ENCODE measurements at regions not wholly inside any gene's neighbourhood (a gene's known extent, or its start where the extent isn't known, plus 50 kb on each side); places are given as distances from the start of the nearest gene placed in this dataset.

DNA sequence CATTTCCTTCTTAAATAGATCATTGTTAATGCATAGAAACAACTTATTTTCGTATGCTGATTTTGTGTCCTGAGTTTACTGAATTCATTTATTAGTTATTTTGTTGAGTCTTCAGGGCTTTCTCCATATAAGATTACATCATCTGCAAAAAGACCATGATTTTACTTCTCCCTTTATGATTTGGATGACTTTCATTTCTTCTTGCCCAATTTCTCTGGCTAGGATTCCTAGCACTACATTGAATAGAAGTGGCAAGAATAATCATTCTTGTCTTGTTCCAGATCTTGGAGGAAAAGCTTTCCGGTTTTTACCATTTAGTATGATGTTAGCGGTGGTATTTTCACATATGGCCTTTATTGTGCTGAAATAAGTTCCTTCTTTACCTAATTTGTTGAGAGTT, 303.0 kb upstream of the RTL1 start:
- Histone ChIP-seq H3K36me3 (ENCODE audit: low read length) (no peaks in the 10 kb centered on the region), H2AFZ (ENCODE audit: low read depth, low read length, severe bottlenecking) (no peak overlapping the region), H3K4me2 (ENCODE audit: low read depth, low read length, poor library complexity, severe bottlenecking) (no peak overlapping the region), H3F3A (ENCODE audit: insufficient read depth) (no peaks in the 10 kb centered on the region), H3K9ac (ENCODE audit: low read length) (no peak overlapping the region), H4K20me1 (ENCODE audit: low read depth, low read length) (no peaks in the 10 kb centered on the region), H3K79me2 (ENCODE audit: insufficient read depth, low read length) (no peaks in the 10 kb centered on the region), H3K9me2 (replicated peaks; ENCODE audit: insufficient read depth, low read length) (no peaks in the 10 kb centered on the region), H3K9me3 (ENCODE audit: insufficient read depth, low read length) (peaks cover 7% of the 10 kb centered on the region; the same call in 1 of the 2 replicates), H3K4me3 (ENCODE audit: insufficient read depth, low read length, poor library complexity, severe bottlenecking) (no peak overlapping the region), H3K27ac (ENCODE audit: low read depth, low read length) (no peak overlapping the region), H3K27me3 (ENCODE audit: low read length) (no peaks in the 10 kb centered on the region)
- no peak for TF ChIP-seq EZH2phosphoT487 (conservative IDR thresholded peaks at IDR 0.05; ENCODE audit: low read length)
- TF ChIP-seq, protein P1, sequence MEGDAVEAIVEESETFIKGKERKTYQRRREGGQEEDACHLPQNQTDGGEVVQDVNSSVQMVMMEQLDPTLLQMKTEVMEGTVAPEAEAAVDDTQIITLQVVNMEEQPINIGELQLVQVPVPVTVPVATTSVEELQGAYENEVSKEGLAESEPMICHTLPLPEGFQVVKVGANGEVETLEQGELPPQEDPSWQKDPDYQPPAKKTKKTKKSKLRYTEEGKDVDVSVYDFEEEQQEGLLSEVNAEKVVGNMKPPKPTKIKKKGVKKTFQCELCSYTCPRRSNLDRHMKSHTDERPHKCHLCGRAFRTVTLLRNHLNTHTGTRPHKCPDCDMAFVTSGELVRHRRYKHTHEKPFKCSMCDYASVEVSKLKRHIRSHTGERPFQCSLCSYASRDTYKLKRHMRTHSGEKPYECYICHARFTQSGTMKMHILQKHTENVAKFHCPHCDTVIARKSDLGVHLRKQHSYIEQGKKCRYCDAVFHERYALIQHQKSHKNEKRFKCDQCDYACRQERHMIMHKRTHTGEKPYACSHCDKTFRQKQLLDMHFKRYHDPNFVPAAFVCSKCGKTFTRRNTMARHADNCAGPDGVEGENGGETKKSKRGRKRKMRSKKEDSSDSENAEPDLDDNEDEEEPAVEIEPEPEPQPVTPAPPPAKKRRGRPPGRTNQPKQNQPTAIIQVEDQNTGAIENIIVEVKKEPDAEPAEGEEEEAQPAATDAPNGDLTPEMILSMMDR (IDR thresholded peaks at IDR 0.05; ENCODE audit: insufficient read depth, low read length, poor library complexity, severe bottlenecking), result no peak

GRCh38 chr14:101207041-101207440, 303.5 kb upstream of the RTL1 start:
- H3K27me3 ChIP-seq (ENCODE audit: low read length), result no peaks in the 10 kb centered on the region
- no peaks in the 10 kb centered on the region for H3K36me3 ChIP-seq (ENCODE audit: low read length)
- no peak overlapping the region for H2AFZ ChIP-seq (ENCODE audit: low read depth, low read length, severe bottlenecking)
- H4K20me1 ChIP-seq (ENCODE audit: low read depth, low read length), result no peaks in the 10 kb centered on the region
- no peak overlapping the region for H3K9ac ChIP-seq (ENCODE audit: low read length)
- H3F3A ChIP-seq (ENCODE audit: insufficient read depth), result no peaks in the 10 kb centered on the region
- H3K4me3 ChIP-seq (ENCODE audit: insufficient read depth, low read length, poor library complexity, severe bottlenecking), result no peak overlapping the region
- H3K79me2 ChIP-seq (ENCODE audit: insufficient read depth, low read length), result no peaks in the 10 kb centered on the region
- no peaks in the 10 kb centered on the region for H3K9me2 ChIP-seq (replicated peaks; ENCODE audit: insufficient read depth, low read length)
- H3K27ac ChIP-seq (ENCODE audit: low read depth, low read length), result no peak overlapping the region
- TF ChIP-seq, protein P1 (IDR thresholded peaks at IDR 0.05; ENCODE audit: insufficient read depth, low read length, poor library complexity, severe bottlenecking), result no peak
- no peak for TF ChIP-seq EZH2phosphoT487 (conservative IDR thresholded peaks at IDR 0.05; ENCODE audit: low read length)
- no peak overlapping the region for H3K4me2 ChIP-seq (ENCODE audit: low read depth, low read length, poor library complexity, severe bottlenecking)
- peaks cover 7% of the 10 kb centered on the region; the same call in 1 of the 2 replicates for H3K9me3 ChIP-seq (ENCODE audit: insufficient read depth, low read length)

GRCh38 chr14:101207897-101208296, 304.4 kb upstream of the RTL1 start:
- Histone ChIP-seq H3K9me2 (replicated peaks; ENCODE audit: insufficient read depth, low read length) (no peaks in the 10 kb centered on the region), H2AFZ (ENCODE audit: low read depth, low read length, severe bottlenecking) (no peak overlapping the region), H3K4me2 (ENCODE audit: low read depth, low read length, poor library complexity, severe bottlenecking) (no peak overlapping the region), H3K36me3 (ENCODE audit: low read length) (no peaks in the 10 kb centered on the region), H3K27ac (ENCODE audit: low read depth, low read length) (no peak overlapping the region), H3K79me2 (ENCODE audit: insufficient read depth, low read length) (no peaks in the 10 kb centered on the region), H3F3A (ENCODE audit: insufficient read depth) (no peaks in the 10 kb centered on the region), H3K9ac (ENCODE audit: low read length) (no peak overlapping the region), H3K9me3 (ENCODE audit: insufficient read depth, low read length) (peaks cover 7% of the 10 kb centered on the region; the same call in 1 of the 2 replicates), H4K20me1 (ENCODE audit: low read depth, low read length) (no peaks in the 10 kb centered on the region), H3K27me3 (ENCODE audit: low read length) (no peaks in the 10 kb centered on the region), H3K4me3 (ENCODE audit: insufficient read depth, low read length, poor library complexity, severe bottlenecking) (no peak overlapping the region)
- TF ChIP-seq, protein P1 (IDR thresholded peaks at IDR 0.05; ENCODE audit: insufficient read depth, low read length, poor library complexity, severe bottlenecking), result no peak
